Astrocyte (in vitro differentiated cells and primary cell): ENCODE measurements at regions not wholly inside any gene's neighbourhood (a gene's known extent, or its start where the extent isn't known, plus 50 kb on each side); places are given as distances from the start of the nearest gene placed in this dataset.

Source experiments
- DNase-seq: peaks from one replicate; pipeline ENCODE4 v3.0.0-alpha.2; 2010; ENCODE audit warnings: low read depth
- FAIRE-seq: peaks from 2 replicates; lab custom pipeline; 2011; peaks lifted over from hg19 to GRCh38; lab: Jason Lieb, UNC
- H2AFZ ChIP-seq: 2 replicates; pipeline ENCODE4 v1.6.0; 2012; ENCODE audit warnings: low read depth, low read length, inconsistent platforms
- H3K27ac ChIP-seq: 2 replicates; pipeline ENCODE4 v1.5.1; 2011; ENCODE audit warnings: low read depth, low read length, inconsistent platforms
- H3K27me3 ChIP-seq: 2 replicates; pipeline ENCODE4 v1.6.0; 2011; ENCODE audit warnings: low read length, inconsistent platforms; ENCODE audit not compliant: insufficient read depth
- H3K36me3 ChIP-seq: 2 replicates; pipeline ENCODE4 v1.5.1; 2011; ENCODE audit warnings: low read length, inconsistent platforms; ENCODE audit not compliant: insufficient read depth
- H3K4me1 ChIP-seq: 2 replicates; pipeline ENCODE4 v1.5.1; 2011; ENCODE audit warnings: low read length, inconsistent platforms; ENCODE audit not compliant: insufficient read depth
- H3K4me2 ChIP-seq: 2 replicates; pipeline ENCODE4 v1.6.0; 2012; ENCODE audit warnings: low read length, inconsistent platforms
- H3K4me3 ChIP-seq: 2 replicates; pipeline ENCODE4 v1.5.1; 2011; ENCODE audit warnings: low read depth, mild to moderate bottlenecking, low read length, inconsistent platforms; ENCODE audit not compliant: insufficient read depth
- H3K79me2 ChIP-seq: 2 replicates; pipeline ENCODE4 v1.6.0; 2012; ENCODE audit warnings: mild to moderate bottlenecking, low read length, inconsistent platforms; ENCODE audit not compliant: insufficient read depth
- H3K9ac ChIP-seq: 2 replicates; pipeline ENCODE4 v1.6.0; 2012; ENCODE audit warnings: mild to moderate bottlenecking, low read length, inconsistent platforms
- H3K9me3 ChIP-seq: 2 replicates; pipeline ENCODE4 v1.5.1; 2012; ENCODE audit warnings: low read depth, mild to moderate bottlenecking, low read length, inconsistent platforms; ENCODE audit not compliant: insufficient read depth
- H4K20me1 ChIP-seq: 2 replicates; pipeline ENCODE4 v1.6.0; 2012; ENCODE audit warnings: low read length, inconsistent platforms; ENCODE audit not compliant: insufficient read depth
- H3K27ac Mint-ChIP-seq: one replicate; pipeline ENCODE4 v1.8.0; 2021; ENCODE audit warnings: mild to moderate bottlenecking, mixed read lengths; ENCODE audit not compliant: unreplicated experiment
- H3K27me3 Mint-ChIP-seq: one replicate; pipeline ENCODE4 v1.8.0; 2021; ENCODE audit warnings: low read depth, mixed read lengths; ENCODE audit not compliant: unreplicated experiment
- H3K36me3 Mint-ChIP-seq: one replicate; pipeline ENCODE4 v1.8.0; 2021; ENCODE audit warnings: low read depth, mixed read lengths; ENCODE audit not compliant: unreplicated experiment
- H3K4me1 Mint-ChIP-seq: one replicate; pipeline ENCODE4 v1.8.0; 2021; ENCODE audit warnings: low read depth, mixed read lengths; ENCODE audit not compliant: unreplicated experiment
- H3K4me3 Mint-ChIP-seq: one replicate; pipeline ENCODE4 v1.8.0; 2021; ENCODE audit warnings: mild to moderate bottlenecking, moderate library complexity, mixed read lengths; ENCODE audit not compliant: unreplicated experiment
- H3K9me3 Mint-ChIP-seq: one replicate; pipeline ENCODE4 v1.8.0; 2021; ENCODE audit warnings: mild to moderate bottlenecking, mixed read lengths; ENCODE audit not compliant: unreplicated experiment
- EZH2 ChIP-seq: IDR thresholded peaks from 2 replicates; pipeline ENCODE4 v1.6.1; 2012; ENCODE audit warnings: mild to moderate bottlenecking, low read length, inconsistent platforms; ENCODE audit not compliant: insufficient read depth
- TF ChIP-seq, protein P1 (sequence below): IDR thresholded peaks from 2 replicates; pipeline ENCODE4 v1.5.1; 2011; ENCODE audit warnings: low read depth, mild to moderate bottlenecking, inconsistent platforms, low read length, moderate library complexity; ENCODE audit not compliant: insufficient read depth

DNA sequence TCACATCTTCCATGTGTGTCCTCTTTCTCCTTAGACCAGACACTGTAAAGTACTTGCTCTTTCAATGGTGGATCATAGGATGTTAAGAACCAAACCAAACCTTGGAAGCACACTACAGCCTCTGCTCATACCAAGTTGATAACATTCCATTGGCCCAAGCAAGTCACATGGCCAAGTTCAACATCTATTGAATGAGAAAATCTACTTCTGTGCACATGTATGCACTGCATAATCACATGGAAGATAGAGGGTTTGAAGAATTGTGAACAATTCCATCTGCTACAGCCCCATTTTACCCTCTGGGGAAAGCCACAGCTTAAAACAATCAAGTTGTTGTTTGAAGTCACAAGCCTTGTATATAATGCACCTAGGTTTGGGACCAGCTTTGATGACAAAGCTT, 68.2 kb downstream of the MFAP3 start:
- Histone ChIP-seq H3K4me2 (no peak overlapping the region), H3K4me1 (no peaks in the 10 kb centered on the region), H3K4me3 (no peak overlapping the region), H3K79me2 (no peaks in the 10 kb centered on the region), H3K36me3 (no peaks in the 10 kb centered on the region), H3K9ac (no peak overlapping the region), H3K27me3 (peaks cover 4% of the 10 kb centered on the region), H3K27ac (no peak overlapping the region), H3K9me3 (no peaks in the 10 kb centered on the region), H4K20me1 (no peaks in the 10 kb centered on the region), H2AFZ (no peak overlapping the region)
- no peak for TF ChIP-seq EZH2
- TF ChIP-seq, protein P1, sequence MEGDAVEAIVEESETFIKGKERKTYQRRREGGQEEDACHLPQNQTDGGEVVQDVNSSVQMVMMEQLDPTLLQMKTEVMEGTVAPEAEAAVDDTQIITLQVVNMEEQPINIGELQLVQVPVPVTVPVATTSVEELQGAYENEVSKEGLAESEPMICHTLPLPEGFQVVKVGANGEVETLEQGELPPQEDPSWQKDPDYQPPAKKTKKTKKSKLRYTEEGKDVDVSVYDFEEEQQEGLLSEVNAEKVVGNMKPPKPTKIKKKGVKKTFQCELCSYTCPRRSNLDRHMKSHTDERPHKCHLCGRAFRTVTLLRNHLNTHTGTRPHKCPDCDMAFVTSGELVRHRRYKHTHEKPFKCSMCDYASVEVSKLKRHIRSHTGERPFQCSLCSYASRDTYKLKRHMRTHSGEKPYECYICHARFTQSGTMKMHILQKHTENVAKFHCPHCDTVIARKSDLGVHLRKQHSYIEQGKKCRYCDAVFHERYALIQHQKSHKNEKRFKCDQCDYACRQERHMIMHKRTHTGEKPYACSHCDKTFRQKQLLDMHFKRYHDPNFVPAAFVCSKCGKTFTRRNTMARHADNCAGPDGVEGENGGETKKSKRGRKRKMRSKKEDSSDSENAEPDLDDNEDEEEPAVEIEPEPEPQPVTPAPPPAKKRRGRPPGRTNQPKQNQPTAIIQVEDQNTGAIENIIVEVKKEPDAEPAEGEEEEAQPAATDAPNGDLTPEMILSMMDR, result no peak
- peaks cover 11% of the 10 kb centered on the region for H3K27me3 Mint-ChIP-seq
- no peak for DNase-seq
- H3K4me3 Mint-ChIP-seq, result no peak overlapping the region
- no peak for FAIRE-seq
- H3K27ac Mint-ChIP-seq, result no peak overlapping the region
- H3K36me3 Mint-ChIP-seq, result peaks cover 6% of the 10 kb centered on the region
- H3K4me1 Mint-ChIP-seq, result peaks cover 5% of the 10 kb centered on the region
- H3K9me3 Mint-ChIP-seq, result peaks cover 6% of the 10 kb centered on the region

DNA sequence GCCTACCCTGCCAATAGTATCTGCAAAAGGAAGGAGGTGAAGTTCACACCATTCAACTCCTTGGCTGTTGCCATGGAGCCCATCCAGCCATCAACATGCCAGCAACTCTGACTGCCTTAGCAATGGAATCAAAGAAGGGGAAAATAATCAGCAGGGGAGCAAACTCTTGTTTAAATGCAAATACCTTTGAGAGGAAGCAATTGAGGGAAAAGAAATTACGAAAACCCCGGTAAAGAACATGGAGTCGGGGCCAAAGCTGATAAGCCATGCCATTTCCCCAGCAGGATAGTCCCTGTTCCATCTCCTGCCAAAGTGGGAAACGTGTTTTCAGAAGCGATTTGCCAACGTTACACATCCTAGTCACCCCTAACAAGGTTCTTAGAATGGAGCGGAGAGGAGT, 69.0 kb downstream of the MFAP3 start:
- Histone ChIP-seq H4K20me1 (no peaks in the 10 kb centered on the region), H2AFZ (no peak overlapping the region), H3K9me3 (no peaks in the 10 kb centered on the region), H3K4me3 (no peak overlapping the region), H3K4me1 (no peaks in the 10 kb centered on the region), H3K4me2 (no peak overlapping the region), H3K27me3 (peaks cover 4% of the 10 kb centered on the region), H3K79me2 (no peaks in the 10 kb centered on the region), H3K27ac (no peak overlapping the region), H3K36me3 (no peaks in the 10 kb centered on the region), H3K9ac (no peak overlapping the region)
- no peak overlapping the region for H3K4me3 Mint-ChIP-seq
- H3K36me3 Mint-ChIP-seq, result peaks cover 6% of the 10 kb centered on the region
- TF ChIP-seq, protein P1, result no peak
- no peak for TF ChIP-seq EZH2
- no peak for DNase-seq
- no peak overlapping the region for H3K27ac Mint-ChIP-seq
- H3K4me1 Mint-ChIP-seq, result peaks cover 5% of the 10 kb centered on the region
- H3K9me3 Mint-ChIP-seq, result peaks cover 6% of the 10 kb centered on the region
- H3K27me3 Mint-ChIP-seq, result peaks cover 11% of the 10 kb centered on the region
- FAIRE-seq, result no peak

DNA sequence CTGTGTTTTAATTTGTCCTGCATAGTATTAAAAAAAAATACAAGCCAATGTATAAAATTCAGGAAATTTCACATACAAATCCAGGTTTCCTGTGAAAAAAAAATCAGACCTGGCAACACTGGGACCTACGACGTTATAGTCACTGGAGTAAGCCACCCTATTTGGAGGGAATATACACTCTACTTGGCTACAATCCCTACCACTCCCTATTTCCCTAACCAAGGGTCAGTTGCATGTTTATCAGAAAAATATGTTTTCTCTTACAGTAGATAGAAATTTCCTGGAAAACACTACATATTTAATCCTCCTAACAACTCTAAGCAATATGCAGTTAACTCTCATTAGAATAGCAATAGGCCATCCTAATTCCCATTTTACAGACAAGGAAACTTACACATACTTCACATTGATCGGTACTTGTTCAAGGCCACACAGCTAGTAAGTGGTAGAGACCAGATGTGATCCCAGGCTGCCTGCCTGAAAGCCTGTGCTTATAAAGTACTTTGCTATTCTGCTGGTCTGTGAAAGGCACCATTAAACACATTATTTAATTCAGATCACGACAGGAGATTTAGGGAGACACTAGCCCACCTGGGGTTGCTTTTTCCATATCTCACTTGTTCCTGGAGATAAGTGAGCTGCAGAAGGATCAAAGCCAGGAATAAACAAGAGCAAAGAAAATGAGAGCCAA, 70.8 kb downstream of the MFAP3 start:
- H3K4me2 ChIP-seq, result no peak overlapping the region
- no peak overlapping the region for H3K27ac Mint-ChIP-seq
- peaks cover 5% of the 10 kb centered on the region for H3K4me1 Mint-ChIP-seq

More for the DNA sequence above, 70.8 kb downstream of the MFAP3 start:
- Mint-ChIP-seq H3K27me3 (peaks cover 9% of the 10 kb centered on the region), H3K9me3 (peaks cover 6% of the 10 kb centered on the region), H3K36me3 (peaks cover 4% of the 10 kb centered on the region), H3K4me3 (no peak overlapping the region)
- H3K9ac ChIP-seq, result no peak overlapping the region
- no peak for FAIRE-seq
- H3K4me1 ChIP-seq, result no peaks in the 10 kb centered on the region
- H3K36me3 ChIP-seq, result no peaks in the 10 kb centered on the region
- TF ChIP-seq EZH2, result no peak
- TF ChIP-seq, protein P1, result no peak
- no peak overlapping the region for H3K27ac ChIP-seq
- H3K4me3 ChIP-seq, result no peak overlapping the region
- no peak for DNase-seq
- H3K79me2 ChIP-seq, result no peaks in the 10 kb centered on the region
- no peaks in the 10 kb centered on the region for H3K27me3 ChIP-seq
- H4K20me1 ChIP-seq, result no peaks in the 10 kb centered on the region
- no peaks in the 10 kb centered on the region for H3K9me3 ChIP-seq
- H2AFZ ChIP-seq, result no peak overlapping the region
